Nucleus accumbens (tissue), 56 donors: ENCODE measurements at regions not wholly inside any gene's neighbourhood (a gene's known extent, or its start where the extent isn't known, plus 50 kb on each side); places are given as distances from the start of the nearest gene placed in this dataset.

Experiments
- DNase-seq, 56 donors: peaks; one replicate each; lab custom pipeline; 2025; lab: John Stamatoyannopoulos, UW

DNA sequence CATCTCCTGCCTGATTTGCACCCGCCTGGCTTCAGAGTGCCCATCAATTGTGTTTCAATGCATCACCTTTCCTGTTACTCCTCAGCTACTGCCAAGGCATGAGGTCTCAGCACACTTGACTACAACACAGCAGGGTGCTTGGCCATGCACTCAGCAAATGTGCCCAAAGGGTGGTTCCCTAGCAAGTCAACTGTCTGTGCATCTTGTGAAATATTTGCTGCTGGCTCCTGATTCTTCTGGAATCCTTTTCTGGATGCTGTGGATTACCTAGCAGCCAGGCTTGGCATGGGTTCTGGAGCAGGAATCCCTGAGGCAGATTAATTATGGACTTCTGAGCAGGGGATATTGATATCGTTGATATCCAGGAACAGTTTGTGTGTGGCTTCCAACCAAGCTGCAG is 662.6 kb upstream of the MGMT start:
- no peak for DNase-seq

DNA sequence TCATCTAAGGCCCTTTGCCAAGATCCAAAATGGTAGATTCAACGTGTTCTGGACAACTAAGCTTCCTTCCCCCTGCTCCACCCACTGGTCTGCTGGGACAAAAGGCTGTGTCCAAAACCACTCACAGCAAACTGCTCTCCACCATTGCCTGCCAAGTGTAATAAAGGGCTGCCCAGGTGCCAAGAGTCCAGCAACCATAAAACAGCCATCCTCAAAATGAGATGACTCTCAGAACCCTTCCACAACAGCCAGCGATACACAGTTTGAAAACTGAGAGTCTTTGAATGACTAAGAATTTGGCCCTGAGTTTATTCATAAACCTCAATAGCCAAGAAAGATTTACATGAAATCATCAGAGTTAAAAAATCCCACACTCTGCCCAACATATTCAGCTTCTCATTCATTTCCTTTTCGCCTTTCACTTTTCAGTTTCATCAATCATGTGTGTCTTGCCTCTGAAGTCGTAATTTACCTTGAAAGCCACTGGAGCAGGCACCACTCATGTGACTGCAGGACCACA is 658.1 kb upstream of the MGMT start:
- no peak for DNase-seq

GRCh38 chr10:128811511-128811910 is 655.5 kb upstream of the MGMT start:
- no peak for DNase-seq

- no peak for DNase-seq
Measured at GRCh38 chr10:128812000-128812399, 655.0 kb upstream of the MGMT start.

GRCh38 chr10:128813574-128813973 is 653.5 kb upstream of the MGMT start:
- no peak for DNase-seq

GRCh38 chr10:128814024-128814423 is 653.0 kb upstream of the MGMT start:
- DNase-seq: no peak

- DNase-seq: no peak
Measured at GRCh38 chr10:128814782-128815181, 652.3 kb upstream of the MGMT start.

- DNase-seq: no peak
Measured at GRCh38 chr10:128816726-128817125, 650.3 kb upstream of the MGMT start.

DNA sequence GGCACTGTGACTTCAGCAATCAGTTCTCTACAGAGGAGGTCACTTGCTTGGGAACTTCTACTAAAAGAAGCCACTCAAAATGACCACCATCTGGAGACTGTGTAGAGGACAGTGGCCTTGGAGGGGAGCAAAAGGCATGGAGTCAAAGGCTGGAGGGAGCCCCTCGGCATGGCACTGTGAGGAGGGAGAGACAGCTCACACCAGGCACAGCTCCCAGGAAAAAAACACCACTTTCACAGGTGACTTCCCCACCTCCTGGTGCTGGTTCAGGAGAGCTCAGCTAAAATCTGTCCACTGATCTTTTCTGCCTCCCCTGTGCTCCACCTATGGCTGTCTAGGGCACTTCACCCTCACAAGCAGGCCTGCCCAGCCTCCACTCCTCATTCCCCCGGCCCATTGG is 649.4 kb upstream of the MGMT start:
- DNase-seq: no peak

- no peak for DNase-seq
Measured at GRCh38 chr10:128820663-128821062, 646.4 kb upstream of the MGMT start.

- DNase-seq: no peak
Measured at GRCh38 chr10:128823201-128823600, 643.8 kb upstream of the MGMT start.

DNA sequence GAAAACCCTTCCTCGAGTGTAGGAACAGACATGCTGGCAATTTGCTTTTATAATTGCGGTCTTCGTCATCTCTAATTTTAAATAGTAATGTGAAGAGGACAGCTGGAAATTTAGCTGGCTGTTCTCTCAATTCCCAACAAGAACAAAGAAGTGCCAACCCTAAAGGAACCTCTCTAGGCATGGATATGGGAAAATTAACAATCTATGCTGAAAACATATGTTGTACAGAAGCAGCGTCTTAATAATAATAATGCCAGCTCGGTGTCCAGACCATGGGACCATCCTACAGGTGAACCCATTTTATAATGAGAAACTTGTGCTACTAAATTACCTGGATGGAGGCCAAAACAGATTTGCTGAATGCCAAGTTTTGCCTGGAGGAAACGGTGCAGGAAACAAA is 641.4 kb upstream of the MGMT start:
- no peak for DNase-seq

- no peak for DNase-seq
Measured at GRCh38 chr10:128833671-128834070, 633.4 kb upstream of the MGMT start.

GRCh38 chr10:128835361-128835760 is 631.7 kb upstream of the MGMT start:
- peak in 2 of 56 donors; percentile 9 to 19 for DNase-seq

GRCh38 chr10:128837478-128837877 is 629.6 kb upstream of the MGMT start:
- DNase-seq: no peak

DNA sequence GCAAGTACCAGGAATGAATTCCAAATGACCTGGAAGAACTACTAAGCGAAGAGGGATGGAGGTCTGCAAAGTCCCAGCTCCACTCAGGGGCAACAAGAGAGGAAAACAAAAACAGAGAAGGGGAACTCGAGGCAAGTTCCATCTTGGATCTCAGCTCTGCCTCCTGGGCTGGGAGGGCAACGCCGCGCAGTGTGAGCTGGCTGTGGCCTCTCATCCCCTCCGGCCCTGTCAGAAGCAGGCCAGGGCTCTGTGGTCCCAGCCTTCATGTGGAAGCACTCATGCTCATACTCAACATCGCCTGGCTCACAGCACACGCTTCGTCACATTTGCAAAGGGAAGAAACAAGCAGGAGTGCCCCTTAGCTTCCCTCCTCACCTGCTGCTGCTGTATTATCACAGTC is 627.9 kb upstream of the MGMT start:
- DNase-seq: no peak

- no peak for DNase-seq
Measured at GRCh38 chr10:128839701-128840100, 627.3 kb upstream of the MGMT start.

GRCh38 chr10:128843972-128844371 is 623.1 kb upstream of the MGMT start:
- DNase-seq: no peak

- DNase-seq: no peak
Measured at GRCh38 chr10:128846927-128847326, 620.1 kb upstream of the MGMT start.

DNA sequence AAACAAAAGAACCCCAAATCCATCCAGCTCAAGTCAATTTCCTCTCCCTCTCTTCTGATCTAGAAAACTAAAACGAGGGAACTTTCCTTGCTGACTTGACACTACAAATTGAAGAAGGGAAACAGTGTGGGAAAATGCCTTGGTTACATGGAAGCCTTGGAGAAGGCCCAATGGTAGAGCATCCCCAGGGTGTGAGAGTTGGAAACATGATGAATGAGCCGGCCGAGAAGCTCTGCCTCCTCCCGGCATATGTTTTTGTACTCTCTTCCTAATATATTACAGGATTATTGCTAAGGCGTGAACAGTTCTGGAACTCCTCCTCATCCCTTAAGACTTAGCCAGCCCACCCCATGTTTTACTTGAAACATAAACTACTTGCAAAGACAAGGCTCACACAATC is 618.2 kb upstream of the MGMT start:
- DNase-seq: no peak

- no peak for DNase-seq
Measured at GRCh38 chr10:128850647-128851046, 616.4 kb upstream of the MGMT start.

- DNase-seq: no peak
Measured at GRCh38 chr10:128851281-128851680, 615.8 kb upstream of the MGMT start.

- no peak for DNase-seq
Measured at GRCh38 chr10:128851726-128852125, 615.3 kb upstream of the MGMT start.
